Karpas-422 (cell line): ENCODE measurements at regions not wholly inside any gene's neighbourhood (a gene's known extent, or its start where the extent isn't known, plus 50 kb on each side); places are given as distances from the start of the nearest gene placed in this dataset.

Experiments
- DNase-seq: peaks from one replicate; pipeline ENCODE4 v3.0.0-alpha.2; 2015
- H2AFZ ChIP-seq: fragments of 200-600 bp; sonication (generic); 2 replicates; pipeline ENCODE4 v1.6.1; 2014; ENCODE audit warnings: antibody characterized with exemption, low read length, mixed read lengths
- H3K27ac ChIP-seq: fragments of 200-600 bp; sonication (generic); 2 replicates; pipeline ENCODE4 v1.5.1; 2014; ENCODE audit warnings: mild to moderate bottlenecking, low read length, moderate library complexity
- H3K27me3 ChIP-seq: fragments of 200-600 bp; sonication (generic); 2 replicates; pipeline ENCODE4 v1.6.1; 2014; ENCODE audit warnings: low read length, mixed read lengths
- H3K36me3 ChIP-seq: fragments of 200-600 bp; sonication (generic); 2 replicates; pipeline ENCODE4 v1.6.1; 2014; ENCODE audit warnings: low read length, mixed read lengths; ENCODE audit not compliant: insufficient read depth
- H3K4me1 ChIP-seq: fragments of 200-600 bp; sonication (generic); 2 replicates; pipeline ENCODE4 v1.6.1; 2014; ENCODE audit warnings: mild to moderate bottlenecking, low read length, mixed read lengths
- H3K4me2 ChIP-seq: fragments of 200-600 bp; sonication (generic); 2 replicates; pipeline ENCODE4 v1.6.1; 2014; ENCODE audit warnings: low read length, low read depth, mild to moderate bottlenecking; ENCODE audit not compliant: poor library complexity, severe bottlenecking
- H3K4me3 ChIP-seq: fragments of 200-600 bp; sonication (generic); 2 replicates; pipeline ENCODE4 v1.5.1; 2014; ENCODE audit warnings: mild to moderate bottlenecking, antibody characterized with exemption, low read length, mixed read lengths
- H3K79me2 ChIP-seq: fragments of 200-600 bp; sonication (generic); 2 replicates; pipeline ENCODE4 v1.6.1; 2014; ENCODE audit warnings: mild to moderate bottlenecking, low read length, mixed read lengths
- H3K9ac ChIP-seq: fragments of 200-600 bp; sonication (generic); 2 replicates; pipeline ENCODE4 v1.6.0; 2014; ENCODE audit warnings: low read length
- H3K9me2 ChIP-seq: fragments of 200-600 bp; sonication (generic), shearing (Covaris generic); replicated peaks from 2 replicates; pipeline ENCODE4 v1.6.0; 2014; ENCODE audit warnings: mild to moderate bottlenecking, low read length, moderate library complexity; ENCODE audit not compliant: insufficient read depth
- H3K9me3 ChIP-seq: fragments of 300-700, 200-600 bp; sonication (generic); 2 replicates; pipeline ENCODE4 v1.6.1; 2014; ENCODE audit warnings: low read length, mixed read lengths
- H4K20me1 ChIP-seq: fragments of 200-600 bp; sonication (generic); 2 replicates; pipeline ENCODE4 v1.6.1; 2014; ENCODE audit warnings: mild to moderate bottlenecking, antibody characterized with exemption, low read length, low read depth; ENCODE audit not compliant: insufficient read depth

DNA sequence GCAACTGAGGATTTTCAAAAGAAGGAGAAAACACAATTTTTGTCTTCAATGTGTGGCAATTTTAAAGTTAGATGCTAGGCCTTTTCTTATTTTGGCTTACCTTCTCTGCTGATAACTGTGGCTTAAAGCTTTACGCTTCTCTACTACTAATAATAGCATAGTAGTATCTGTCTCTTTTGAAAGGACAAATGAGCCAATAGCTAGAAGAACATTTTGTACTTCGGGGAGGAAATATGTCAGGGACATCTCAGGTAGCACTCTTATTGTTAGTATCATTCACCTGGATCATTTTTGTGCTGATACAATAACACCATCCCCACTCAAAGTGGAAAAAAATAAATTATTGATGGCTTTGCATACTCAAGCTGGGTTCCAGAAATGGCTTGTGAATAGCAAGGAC lies 586.1 kb upstream of the TBL1XR1 start:
- Histone ChIP-seq H3K79me2 (no peaks in the 10 kb centered on the region), H4K20me1 (no peaks in the 10 kb centered on the region), H3K9me3 (no peaks in the 10 kb centered on the region), H3K4me3 (no peak overlapping the region), H2AFZ (no peak overlapping the region), H3K27me3 (no peaks in the 10 kb centered on the region), H3K4me2 (no peak overlapping the region), H3K4me1 (no peaks in the 10 kb centered on the region), H3K9me2 (no peaks in the 10 kb centered on the region), H3K36me3 (no peaks in the 10 kb centered on the region), H3K9ac (no peak overlapping the region), H3K27ac (no peak overlapping the region)
- DNase-seq = no peak

DNA sequence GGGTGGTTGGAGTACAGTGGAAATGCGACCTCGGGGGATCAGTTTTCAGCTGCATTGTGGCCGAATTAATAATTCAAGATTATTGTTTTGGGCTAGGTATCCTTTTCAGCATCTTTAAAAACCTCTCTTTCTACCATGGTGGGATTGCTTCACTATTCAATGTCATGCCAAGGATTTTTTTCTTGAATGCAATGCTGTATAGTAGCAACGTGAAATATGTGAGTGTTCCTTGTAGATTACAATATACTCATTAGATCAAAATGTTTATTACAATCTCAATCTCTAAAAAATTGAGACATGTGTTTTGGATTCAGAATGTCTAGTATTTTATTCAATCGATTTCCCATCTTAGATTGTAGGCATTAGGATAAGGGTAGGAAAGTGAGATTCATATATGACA lies 586.5 kb upstream of the TBL1XR1 start:
- H3K4me1 ChIP-seq = no peaks in the 10 kb centered on the region
- H3K36me3 ChIP-seq = no peaks in the 10 kb centered on the region
- H2AFZ ChIP-seq = no peak overlapping the region
- H3K4me2 ChIP-seq = no peak overlapping the region
- H3K9me3 ChIP-seq = no peaks in the 10 kb centered on the region
- H3K9me2 ChIP-seq = no peaks in the 10 kb centered on the region
- H3K27me3 ChIP-seq = no peaks in the 10 kb centered on the region
- H3K9ac ChIP-seq = no peak overlapping the region
- no peak for DNase-seq
- H3K4me3 ChIP-seq = no peak overlapping the region
- H3K79me2 ChIP-seq = no peaks in the 10 kb centered on the region
- no peaks in the 10 kb centered on the region for H4K20me1 ChIP-seq
- no peak overlapping the region for H3K27ac ChIP-seq

DNA sequence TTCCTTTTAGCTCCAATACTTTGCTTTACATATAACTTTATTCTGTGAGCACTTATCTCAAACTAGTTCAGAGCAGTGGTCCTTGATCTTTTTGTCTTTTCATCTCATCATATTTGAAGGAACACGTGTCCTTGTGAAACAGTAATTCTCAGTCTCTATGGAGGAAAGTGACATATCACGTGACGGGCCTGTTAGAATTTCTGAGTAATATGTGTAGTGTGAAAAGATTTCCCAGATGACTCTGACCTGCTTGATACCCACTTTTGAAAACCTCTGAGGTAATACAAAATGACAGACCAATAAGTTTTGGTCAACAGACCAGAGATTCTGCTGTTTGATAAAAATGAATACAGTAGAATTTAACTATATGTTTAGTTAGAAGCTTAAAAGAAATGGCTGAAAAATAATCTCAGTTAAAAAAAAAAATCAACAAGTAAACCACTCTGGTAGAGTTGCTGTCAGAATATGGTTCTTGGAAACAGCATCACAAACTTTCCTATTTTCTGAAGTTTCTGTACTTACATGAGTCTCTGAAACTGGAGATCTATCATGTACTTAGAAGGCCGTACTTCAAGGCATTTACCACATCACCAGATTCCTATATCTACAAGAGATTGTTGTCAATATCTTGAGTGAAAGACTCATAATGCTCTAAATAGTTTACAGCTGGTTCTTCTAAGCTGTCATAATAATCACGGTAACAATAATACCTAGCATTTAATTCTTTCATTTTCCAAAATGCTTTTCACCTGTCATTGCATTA lies 590.2 kb upstream of the TBL1XR1 start:
- DNase-seq = no peak
- H3K4me3 ChIP-seq = no peak overlapping the region
- H3K27ac ChIP-seq = no peak overlapping the region

DNA sequence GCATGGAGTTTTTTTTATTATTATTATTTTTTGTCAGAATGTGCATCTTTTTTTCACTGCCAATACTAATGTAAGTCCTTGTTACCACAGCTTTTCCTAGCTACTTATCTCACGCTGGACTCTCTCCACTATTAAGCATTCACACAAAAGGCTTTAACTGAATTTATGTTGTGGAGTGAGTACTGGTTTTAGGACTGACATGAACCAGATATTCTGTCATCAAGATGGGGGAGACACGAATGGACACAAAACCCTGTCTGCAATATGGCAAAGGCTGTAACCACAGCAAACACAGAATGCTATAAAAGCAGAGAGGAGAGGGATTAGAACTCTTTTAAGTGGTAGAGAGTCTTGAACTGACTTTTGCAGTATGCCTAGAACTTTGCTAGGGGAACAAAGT lies 592.2 kb upstream of the TBL1XR1 start:
- Histone ChIP-seq H3K27ac (no peak overlapping the region), H3K9ac (no peak overlapping the region), H4K20me1 (no peaks in the 10 kb centered on the region), H2AFZ (no peak overlapping the region), H3K27me3 (no peaks in the 10 kb centered on the region), H3K4me3 (no peak overlapping the region), H3K4me2 (no peak overlapping the region), H3K36me3 (no peaks in the 10 kb centered on the region), H3K9me3 (no peaks in the 10 kb centered on the region), H3K79me2 (no peaks in the 10 kb centered on the region), H3K4me1 (no peaks in the 10 kb centered on the region), H3K9me2 (no peaks in the 10 kb centered on the region)
- DNase-seq = no peak

More for the DNA sequence above, 590.2 kb upstream of the TBL1XR1 start:
- H3K36me3 ChIP-seq = no peaks in the 10 kb centered on the region
- H3K79me2 ChIP-seq = no peaks in the 10 kb centered on the region
- H3K4me1 ChIP-seq = no peaks in the 10 kb centered on the region
- no peaks in the 10 kb centered on the region for H3K9me3 ChIP-seq
- H3K4me2 ChIP-seq = no peak overlapping the region
- H3K9me2 ChIP-seq = no peaks in the 10 kb centered on the region
- H3K9ac ChIP-seq = no peak overlapping the region
- no peak overlapping the region for H2AFZ ChIP-seq
- no peaks in the 10 kb centered on the region for H3K27me3 ChIP-seq
- no peaks in the 10 kb centered on the region for H4K20me1 ChIP-seq

DNA sequence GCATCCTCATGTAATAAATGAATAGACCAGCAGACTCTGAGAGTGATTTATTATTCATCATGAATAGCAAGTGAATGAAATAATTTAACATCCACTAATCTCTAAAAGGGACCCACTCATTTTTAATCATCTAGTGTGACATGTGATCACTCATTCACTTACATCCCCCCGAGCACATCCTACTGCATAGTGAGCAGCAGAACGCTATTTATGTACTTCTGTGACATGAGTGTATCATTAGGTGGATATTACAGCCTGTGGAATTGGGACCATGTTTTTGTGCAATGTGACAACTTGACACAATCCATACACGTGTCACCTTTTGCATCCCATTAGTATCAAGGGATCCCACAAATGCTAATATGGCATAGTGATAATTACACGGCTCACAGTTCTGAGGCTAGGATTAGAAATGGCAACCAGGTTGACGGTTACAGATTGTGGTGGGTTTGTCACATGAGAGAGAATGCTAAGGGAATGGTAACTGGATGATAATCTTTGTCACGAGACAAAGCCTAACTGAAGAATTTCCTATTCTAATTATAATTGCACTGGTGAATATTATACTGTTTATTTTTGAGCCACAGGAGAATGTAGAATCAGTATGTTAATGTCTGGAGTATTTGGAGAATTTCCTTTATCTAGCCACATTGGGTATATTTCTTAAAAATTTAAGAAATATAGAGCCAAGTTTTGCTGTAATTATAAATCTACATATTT lies 595.2 kb upstream of the TBL1XR1 start:
- Histone ChIP-seq H4K20me1 (no peaks in the 10 kb centered on the region), H3K9me2 (0 out of 2 replicates have a peak, but pooled peaks cover 5% of the 10 kb centered on the region), H3K79me2 (no peaks in the 10 kb centered on the region), H3K27ac (no peak overlapping the region), H2AFZ (no peak overlapping the region), H3K4me3 (no peak overlapping the region), H3K9ac (no peak overlapping the region), H3K36me3 (no peaks in the 10 kb centered on the region), H3K9me3 (no peaks in the 10 kb centered on the region), H3K27me3 (no peaks in the 10 kb centered on the region), H3K4me2 (no peak overlapping the region), H3K4me1 (no peaks in the 10 kb centered on the region)
- DNase-seq = no peak

DNA sequence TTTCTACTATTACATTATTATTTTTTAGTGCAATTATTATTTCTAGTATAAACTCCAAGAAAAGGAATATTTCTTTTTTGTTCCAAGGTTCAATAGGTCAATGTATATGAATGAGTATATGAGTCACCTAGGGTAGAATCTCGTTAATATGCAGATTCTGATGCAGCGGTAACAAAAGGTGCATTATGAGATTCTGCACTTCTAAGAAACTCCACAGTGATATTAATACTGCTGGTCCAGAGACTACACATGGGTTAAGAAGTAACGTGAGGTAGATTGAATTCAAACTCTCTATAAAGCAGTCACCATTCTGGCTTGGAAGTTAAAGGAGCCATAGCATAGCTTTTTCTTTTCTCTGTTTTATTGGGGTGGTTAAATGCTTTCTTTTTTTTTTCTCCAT lies 596.2 kb upstream of the TBL1XR1 start:
- no peak overlapping the region for H2AFZ ChIP-seq
- H3K4me1 ChIP-seq = no peaks in the 10 kb centered on the region
- H3K4me3 ChIP-seq = no peak overlapping the region
- H3K27me3 ChIP-seq = no peaks in the 10 kb centered on the region
- H3K27ac ChIP-seq = no peak overlapping the region
- H3K9me2 ChIP-seq = 0 out of 2 replicates have a peak, but pooled peaks cover 5% of the 10 kb centered on the region
- no peaks in the 10 kb centered on the region for H3K79me2 ChIP-seq
- no peak overlapping the region for H3K4me2 ChIP-seq
- H4K20me1 ChIP-seq = no peaks in the 10 kb centered on the region
- H3K36me3 ChIP-seq = no peaks in the 10 kb centered on the region
- H3K9ac ChIP-seq = no peak overlapping the region
- no peak for DNase-seq
- no peaks in the 10 kb centered on the region for H3K9me3 ChIP-seq

DNA sequence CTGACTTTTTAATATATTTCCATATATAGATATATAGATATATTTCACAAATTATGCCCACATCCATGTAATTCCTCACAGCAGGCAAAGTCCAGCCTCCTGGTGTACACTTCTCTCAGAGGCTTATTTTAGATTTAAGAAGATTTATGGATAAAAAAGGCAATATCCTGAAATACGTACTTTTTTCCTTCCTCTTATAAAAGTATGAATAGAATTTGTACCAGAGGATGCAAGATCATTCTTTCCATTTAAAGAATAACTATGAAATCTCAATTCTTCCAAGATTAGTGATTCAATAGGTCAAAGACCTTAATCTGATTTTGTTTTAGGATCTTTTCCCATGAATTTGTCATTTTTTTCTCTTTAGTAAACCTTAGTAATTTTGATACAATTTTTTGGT lies 597.9 kb upstream of the TBL1XR1 start:
- Histone ChIP-seq H3K4me1 (no peaks in the 10 kb centered on the region), H2AFZ (no peak overlapping the region), H3K36me3 (no peaks in the 10 kb centered on the region), H3K4me3 (no peak overlapping the region), H3K9me2 (0 out of 2 replicates have a peak, but pooled peaks cover 5% of the 10 kb centered on the region), H3K79me2 (no peaks in the 10 kb centered on the region), H3K27ac (no peak overlapping the region), H3K4me2 (no peak overlapping the region), H3K9me3 (no peaks in the 10 kb centered on the region), H3K27me3 (no peaks in the 10 kb centered on the region), H4K20me1 (no peaks in the 10 kb centered on the region), H3K9ac (no peak overlapping the region)
- DNase-seq = no peak

DNA sequence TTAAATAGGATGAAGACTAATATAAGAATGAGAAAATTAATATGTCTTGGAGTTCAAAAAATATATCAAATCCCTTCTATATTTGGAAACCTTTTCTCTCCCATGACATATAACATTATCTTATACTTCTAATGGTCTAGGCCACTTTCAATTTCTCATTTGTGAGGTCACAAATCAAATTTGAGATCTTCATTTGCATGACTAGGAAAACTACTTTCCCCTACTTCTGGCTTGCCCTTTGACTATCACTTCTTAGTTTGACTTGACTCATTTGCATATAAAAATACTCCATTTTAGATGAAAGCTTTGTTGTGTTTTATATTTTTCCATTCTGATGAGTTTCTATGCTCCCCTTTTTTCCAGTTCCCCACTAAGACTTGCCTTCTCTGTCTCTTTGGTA lies 598.6 kb upstream of the TBL1XR1 start:
- Histone ChIP-seq H3K27ac (no peak overlapping the region), H3K9me2 (0 out of 2 replicates have a peak, but pooled peaks cover 5% of the 10 kb centered on the region)
- no peak for DNase-seq

More for the DNA sequence above, 598.6 kb upstream of the TBL1XR1 start:
- Histone ChIP-seq H3K4me1 (no peaks in the 10 kb centered on the region), H3K9me3 (no peaks in the 10 kb centered on the region), H3K27me3 (no peaks in the 10 kb centered on the region), H3K4me3 (no peak overlapping the region), H3K79me2 (no peaks in the 10 kb centered on the region), H3K36me3 (no peaks in the 10 kb centered on the region), H2AFZ (no peak overlapping the region), H4K20me1 (no peaks in the 10 kb centered on the region), H3K9ac (no peak overlapping the region), H3K4me2 (no peak overlapping the region)
